B cell (primary cell): ENCODE measurements at regions not wholly inside any gene's neighbourhood (a gene's known extent, or its start where the extent isn't known, plus 50 kb on each side); places are given as distances from the start of the nearest gene placed in this dataset.

Experiments used
- CTCF ChIP-seq: fragments of 200-600 bp; IDR thresholded peaks from one replicate; pipeline ENCODE4 v1.8.0; 2022; ENCODE audit warnings: antibody characterized with exemption, mild to moderate bottlenecking
- EZH2 ChIP-seq: IDR thresholded peaks from 2 replicates; pipeline ENCODE4 v1.6.1; 2012; ENCODE audit warnings: borderline replicate concordance, low read depth, mild to moderate bottlenecking, moderate library complexity, low read length; ENCODE audit not compliant: insufficient read depth, poor library complexity, severe bottlenecking

GRCh38 chr13:95485045-95485517 is 67.4 kb upstream of the CLDN10 start:
- TF ChIP-seq CTCF = no peak
- no peak for TF ChIP-seq EZH2
